IPS-20b (cell line): ENCODE measurements at regions not wholly inside any gene's neighbourhood (a gene's known extent, or its start where the extent isn't known, plus 50 kb on each side); places are given as distances from the start of the nearest gene placed in this dataset.
"Not testable (repeated sequence)": the region's sequence is repeated elsewhere in the genome, so short reads cannot be mapped to it uniquely, and the experiment has no call there.

Source experiments
- H3K27ac ChIP-seq: one replicate; pipeline ENCODE4 v1.5.1; 2013; ENCODE audit warnings: low read length
- H3K27me3 ChIP-seq: 2 replicates; pipeline ENCODE4 v1.6.1; 2013; ENCODE audit warnings: mild to moderate bottlenecking, low read length, inconsistent platforms; ENCODE audit not compliant: insufficient read depth
- H3K36me3 ChIP-seq: 2 replicates; pipeline ENCODE4 v1.6.1; 2013; ENCODE audit warnings: low read depth, mild to moderate bottlenecking, inconsistent platforms, low read length, moderate library complexity; ENCODE audit not compliant: insufficient read depth
- H3K4me1 ChIP-seq: 2 replicates; pipeline ENCODE4 v1.6.1; 2013; ENCODE audit warnings: mild to moderate bottlenecking, control low read depth, inconsistent platforms, low read length, moderate library complexity; ENCODE audit not compliant: insufficient read depth
- H3K4me3 ChIP-seq: 2 replicates; pipeline ENCODE4 v1.5.1; 2013; ENCODE audit warnings: mild to moderate bottlenecking, low read length, inconsistent platforms
- H3K9ac ChIP-seq: 2 replicates; pipeline ENCODE4 v1.6.1; 2013; ENCODE audit warnings: low read depth, mild to moderate bottlenecking, inconsistent platforms, low read length, moderate library complexity
- H3K9me3 ChIP-seq: 2 replicates; pipeline ENCODE4 v1.6.1; 2013; ENCODE audit warnings: mild to moderate bottlenecking, low read depth, low read length, inconsistent platforms; ENCODE audit not compliant: insufficient read depth

- Histone ChIP-seq H3K9me3 (peaks cover under 1% of the 10 kb centered on the region; the same call in 1 of the 2 replicates), H3K4me3 (no peak overlapping the region), H3K27me3 (no peaks in the 10 kb centered on the region), H3K36me3 (no peaks in the 10 kb centered on the region), H3K27ac (no peak overlapping the region), H3K9ac (no peak overlapping the region), H3K4me1 (no peaks in the 10 kb centered on the region)
Observed at GRCh38 chr13:22866221-22866620, 314.6 kb upstream of the SGCG start.

DNA sequence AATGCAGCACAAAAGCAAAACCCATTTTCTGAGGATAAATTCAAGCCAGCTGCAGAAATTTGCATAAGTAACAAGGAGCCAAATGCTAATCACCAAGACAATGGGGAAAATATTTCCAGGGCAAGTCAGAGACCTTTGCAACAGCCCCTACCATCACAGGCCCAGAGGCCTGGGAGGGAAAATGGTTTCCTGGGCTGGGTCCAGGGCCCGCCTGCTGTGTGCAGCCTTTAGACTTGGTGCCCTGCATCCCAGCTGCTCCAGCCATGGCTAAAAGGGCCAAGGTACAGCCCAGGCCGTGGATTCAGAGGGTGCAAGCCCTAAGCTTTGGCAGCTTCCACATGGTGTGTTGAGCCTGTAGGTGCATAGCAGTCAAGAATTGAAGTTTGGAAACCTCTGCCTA lies 309.5 kb upstream of the SGCG start:
- no peaks in the 10 kb centered on the region for H3K36me3 ChIP-seq
- H3K27ac ChIP-seq, result no peak overlapping the region
- peaks cover 26% of the 10 kb centered on the region for H3K9me3 ChIP-seq
- no peaks in the 10 kb centered on the region for H3K27me3 ChIP-seq
- H3K4me3 ChIP-seq, result no peak overlapping the region
- H3K9ac ChIP-seq, result no peak overlapping the region
- peaks cover 3% of the 10 kb centered on the region; the same call in 1 of the 2 replicates for H3K4me1 ChIP-seq

DNA sequence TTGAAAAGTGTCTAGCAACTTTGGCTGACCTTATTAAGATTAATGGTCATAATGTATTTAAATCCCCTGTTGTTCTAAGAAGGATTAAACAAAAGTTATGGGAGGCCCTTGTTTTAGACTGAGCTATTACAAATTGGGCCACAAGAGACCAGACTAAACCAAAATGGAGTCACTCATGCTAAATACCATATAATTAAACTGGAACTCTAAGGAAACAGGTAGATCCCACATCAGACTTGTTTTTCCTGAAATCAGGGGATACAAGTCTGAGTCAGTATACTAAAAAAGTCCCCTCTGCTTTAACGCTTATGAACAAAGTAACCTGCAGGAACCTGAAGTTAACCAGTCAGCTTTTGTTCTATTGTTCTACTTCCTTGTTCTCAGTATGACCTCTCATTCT lies 305.9 kb upstream of the SGCG start:
- Histone ChIP-seq H3K27me3 (no peaks in the 10 kb centered on the region), H3K36me3 (no peaks in the 10 kb centered on the region), H3K27ac (no peak overlapping the region)

GRCh38 chr13:22877421-22877820 lies 303.4 kb upstream of the SGCG start:
- Histone ChIP-seq H3K4me1 (peaks cover 26% of the 10 kb centered on the region; the same call in 1 of the 2 replicates), H3K9ac (no peak overlapping the region), H3K27ac (no peak overlapping the region), H3K9me3 (peaks cover 17% of the 10 kb centered on the region), H3K36me3 (no peaks in the 10 kb centered on the region), H3K27me3 (no peaks in the 10 kb centered on the region), H3K4me3 (no peak overlapping the region)

More for the DNA sequence above, 305.9 kb upstream of the SGCG start:
- peaks cover 28% of the 10 kb centered on the region for H3K9me3 ChIP-seq
- no peak overlapping the region for H3K4me3 ChIP-seq
- no peak overlapping the region for H3K9ac ChIP-seq
- H3K4me1 ChIP-seq, result peaks cover 6% of the 10 kb centered on the region; the same call in 1 of the 2 replicates

GRCh38 chr13:22880741-22881720 lies 299.7 kb upstream of the SGCG start:
- H3K9ac ChIP-seq, result peak overlapping the region; percentile 63
- peak overlapping the region; percentile 89 for H3K27ac ChIP-seq
- H3K4me1 ChIP-seq, result peaks cover 38% of the 10 kb centered on the region; the same call in 1 of the 2 replicates
- H3K9me3 ChIP-seq, result peaks cover 3% of the 10 kb centered on the region; the same call in 1 of the 2 replicates
- no peaks in the 10 kb centered on the region for H3K36me3 ChIP-seq
- no peaks in the 10 kb centered on the region for H3K27me3 ChIP-seq
- peak overlapping the region; percentile 56 for H3K4me3 ChIP-seq

DNA sequence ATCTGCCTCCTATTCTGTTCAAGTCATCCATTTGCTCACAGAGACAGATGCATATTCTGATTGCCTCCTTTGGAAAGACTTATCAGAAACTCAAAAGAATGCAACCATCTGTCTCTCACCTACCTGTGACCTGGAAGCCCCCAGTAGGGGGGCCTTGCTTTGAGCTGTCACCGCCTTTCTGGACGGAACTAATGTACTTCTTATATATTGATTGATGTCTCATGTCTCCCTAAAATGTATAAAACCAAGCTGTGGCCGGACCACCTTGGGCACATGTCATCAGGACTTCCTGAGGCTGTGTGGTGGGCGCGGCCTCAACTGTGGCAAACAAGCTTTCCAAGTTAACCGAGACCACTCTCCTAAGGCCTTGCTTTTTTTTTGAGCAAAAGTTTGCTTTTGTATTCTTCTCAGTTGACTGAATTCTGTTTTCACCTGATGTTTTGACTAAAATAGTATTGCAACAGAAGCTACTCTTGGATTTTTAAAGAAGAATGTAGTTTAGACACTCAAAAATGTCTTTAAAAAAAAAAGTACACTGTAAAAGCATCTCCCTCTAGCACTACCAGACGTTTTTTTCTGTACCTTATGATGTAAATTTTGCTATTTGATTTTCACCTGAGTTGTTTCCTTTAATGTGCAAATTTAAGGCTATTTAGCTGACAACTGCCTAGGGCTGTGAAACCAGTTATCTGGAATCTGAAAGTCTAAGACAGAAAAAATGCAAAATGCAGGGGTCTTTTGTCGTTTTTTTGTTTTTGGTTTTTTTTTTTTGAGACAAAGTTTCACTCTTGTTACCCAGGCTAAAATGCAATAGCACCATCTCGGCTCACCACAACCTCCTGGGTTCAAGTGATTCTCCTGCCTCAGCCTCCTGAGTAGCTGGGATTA lies 298.8 kb upstream of the SGCG start:
- Histone ChIP-seq H3K27ac (peak overlapping the region; percentile 89), H3K4me1 (peaks cover 43% of the 10 kb centered on the region; the same call in 1 of the 2 replicates), H3K9ac (peak overlapping the region; percentile 63), H3K4me3 (peak overlapping the region; percentile 56)
- not testable (repeated sequence) for H3K9me3 ChIP-seq, H3K27me3 ChIP-seq, H3K36me3 ChIP-seq

DNA sequence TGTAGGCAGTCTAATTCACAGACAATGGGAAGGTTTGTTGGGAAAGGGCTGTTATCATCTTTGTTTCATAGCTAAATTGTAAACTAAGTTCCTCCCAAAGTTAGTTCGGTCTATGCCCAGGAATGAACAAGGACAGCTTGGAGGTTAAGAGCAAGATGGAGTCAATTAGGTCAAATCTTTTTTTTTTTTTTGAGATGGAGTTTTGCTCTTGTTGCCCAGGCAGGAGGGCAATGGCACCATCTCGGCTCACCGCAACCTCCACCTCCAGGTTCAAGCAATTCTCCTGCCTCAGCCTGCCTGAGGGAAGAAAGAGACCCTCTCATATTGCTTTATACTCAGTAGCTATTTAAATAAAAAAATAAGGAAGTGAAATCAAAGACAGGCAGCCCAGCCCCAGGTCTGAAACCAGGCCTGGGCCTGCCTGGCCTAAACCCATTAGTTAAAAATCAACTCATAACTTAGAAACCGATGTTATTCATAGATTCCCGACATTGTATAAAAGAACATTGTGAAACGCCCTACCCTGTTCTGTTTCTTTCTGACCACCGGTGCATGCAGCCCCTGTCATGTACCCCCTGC lies 297.4 kb upstream of the SGCG start:
- Histone ChIP-seq H3K36me3 (no peaks in the 10 kb centered on the region), H3K27ac (no peak overlapping the region), H3K4me3 (0 out of 2 replicates have a peak overlapping the region, but pooled peaks have one; percentile 19), H3K27me3 (no peaks in the 10 kb centered on the region), H3K9ac (0 out of 2 replicates have a peak overlapping the region, but pooled peaks have one; percentile 49), H3K9me3 (no peaks in the 10 kb centered on the region; the same call in 1 of the 2 replicates), H3K4me1 (peaks cover 43% of the 10 kb centered on the region; the same call in 1 of the 2 replicates)

DNA sequence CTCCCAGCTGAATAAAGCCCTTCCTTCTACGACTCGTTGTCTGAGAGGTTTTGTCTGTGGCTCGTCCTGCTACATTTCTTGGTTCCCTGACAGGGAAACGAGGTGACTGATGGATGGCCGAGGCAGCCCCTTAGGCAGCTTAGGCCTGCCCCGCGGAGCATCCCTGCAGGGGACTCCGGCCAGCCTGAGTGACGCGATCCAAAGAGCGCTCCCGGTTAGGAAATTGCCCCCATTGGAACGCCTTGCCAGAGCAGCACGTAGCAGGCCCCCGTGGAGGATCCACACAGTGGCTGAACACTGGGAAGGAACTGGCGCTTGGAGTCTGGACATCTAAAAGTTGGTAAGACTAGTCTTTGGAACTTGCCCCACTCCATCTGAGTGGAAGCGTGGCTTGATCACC lies 296.8 kb upstream of the SGCG start:
- peak overlapping the region; percentile 19 for H3K4me3 ChIP-seq
- no peak overlapping the region for H3K27ac ChIP-seq
- peak overlapping the region; percentile 49 for H3K9ac ChIP-seq
- H3K4me1 ChIP-seq, result peaks cover 43% of the 10 kb centered on the region; the same call in 1 of the 2 replicates
- no peaks in the 10 kb centered on the region for H3K27me3 ChIP-seq
- H3K9me3 ChIP-seq, result no peaks in the 10 kb centered on the region; the same call in 1 of the 2 replicates
- H3K36me3 ChIP-seq, result no peaks in the 10 kb centered on the region

DNA sequence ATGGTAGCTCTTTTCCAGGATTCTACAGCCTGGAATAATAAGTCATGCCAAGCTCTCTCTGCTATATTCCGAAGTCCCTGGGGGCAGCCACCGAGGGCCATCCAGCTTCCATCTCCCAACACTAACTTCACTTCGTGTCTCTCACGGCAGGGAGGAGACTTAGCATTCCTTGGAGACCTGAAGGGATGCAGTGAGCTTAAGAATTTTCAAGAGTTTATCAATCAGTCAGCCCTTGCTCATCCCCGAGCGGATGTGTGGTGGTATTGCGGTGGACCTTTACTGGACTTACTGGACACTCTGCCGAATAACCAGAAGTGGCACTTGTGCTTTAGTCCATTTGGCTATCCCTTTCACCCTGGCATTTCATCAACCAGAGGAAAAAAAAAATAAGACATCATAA lies 294.7 kb upstream of the SGCG start:
- not testable (repeated sequence) for H3K36me3 ChIP-seq, H3K27ac ChIP-seq, H3K9me3 ChIP-seq, H3K9ac ChIP-seq, H3K27me3 ChIP-seq
- H3K4me3 ChIP-seq, result 0 out of 2 replicates have a peak overlapping the region, but pooled peaks have one; percentile 18
- H3K4me1 ChIP-seq, result peaks cover 32% of the 10 kb centered on the region; the same call in 1 of the 2 replicates

GRCh38 chr13:22889376-22889775 lies 291.4 kb upstream of the SGCG start:
- Histone ChIP-seq H3K9me3 (peaks cover 16% of the 10 kb centered on the region), H3K4me1 (peaks cover 13% of the 10 kb centered on the region; the same call in 1 of the 2 replicates)
- H3K27ac ChIP-seq, H3K4me3 ChIP-seq, H3K9ac ChIP-seq, H3K36me3 ChIP-seq, H3K27me3 ChIP-seq: not testable (repeated sequence)

GRCh38 chr13:22893204-22893603 lies 287.6 kb upstream of the SGCG start:
- Histone ChIP-seq H3K9ac (no peak overlapping the region), H3K27ac (no peak overlapping the region), H3K36me3 (peaks cover 10% of the 10 kb centered on the region; the same call in 1 of the 2 replicates), H3K9me3 (peaks cover 16% of the 10 kb centered on the region), H3K4me1 (peaks cover 20% of the 10 kb centered on the region), H3K4me3 (no peak overlapping the region), H3K27me3 (no peaks in the 10 kb centered on the region)
